HEK293 (cell line): ENCODE measurements at regions not wholly inside any gene's neighbourhood (a gene's known extent, or its start where the extent isn't known, plus 50 kb on each side); places are given as distances from the start of the nearest gene placed in this dataset.

Experiments
- CTCF ChIA-PET: fragments of 350-600 bp; formaldehyde crosslinking; extraction: SDS; loops from one replicate; lab custom pipeline; 2021; ENCODE audit warnings: antibody characterized with exemption; lab: Yijun Ruan, JAX
- POLR2A ChIA-PET: fragments of 300-600 bp; formaldehyde crosslinking; extraction: SDS; loops from one replicate; lab custom pipeline; 2020; ENCODE audit warnings: antibody characterized with exemption, inconsistent platforms; lab: Yijun Ruan, JAX
- H3K27ac ChIP-seq: fragments of 200-500 bp; sonication (Bioruptor generic); 2 replicates; pipeline ENCODE4 v1.5.1; 2014; ENCODE audit warnings: low read depth, low read length, control low read depth, inconsistent platforms; ENCODE audit errors: extremely low read depth
- H3K36me3 ChIP-seq, 2 experiments: fragments of 200-500 bp in 1 of 2; sonication (Bioruptor generic) in 1 of 2; 1 replicate in 1 of 2; 2 replicates in 1 of 2; pipeline ENCODE4 v1.5.1; 2014 to 2017; ENCODE audit warnings: inconsistent platforms in 2 of 2, low read length in 2 of 2; ENCODE audit not compliant: control insufficient read depth in 2 of 2, insufficient read depth in 1 of 2
- H3K4me1 ChIP-seq: fragments of 200-500 bp; sonication (Bioruptor generic); 2 replicates; pipeline ENCODE4 v1.5.1; 2014; ENCODE audit warnings: mild to moderate bottlenecking, low read length, inconsistent platforms; ENCODE audit not compliant: control insufficient read depth, insufficient read depth
- H3K4me3 ChIP-seq: 2 replicates; pipeline ENCODE4 v1.5.1; 2011; ENCODE audit warnings: low read depth, mild to moderate bottlenecking, control low read depth, low read length, moderate library complexity
- H3K9me3 ChIP-seq: fragments of 200-500 bp; sonication (Bioruptor generic); 2 replicates; pipeline ENCODE4 v1.5.1; 2014; ENCODE audit warnings: low read depth, low read length, inconsistent platforms; ENCODE audit not compliant: control insufficient read depth, insufficient read depth
- REST ChIP-seq: fragments of 450-650 bp; formaldehyde crosslinking; IDR thresholded peaks from 2 replicates; pipeline ENCODE4 v1.5.1; 2016; ENCODE audit warnings: missing biosample characterization, missing genetic modification characterization
- ZBTB17 ChIP-seq: fragments of 450-650 bp; formaldehyde crosslinking; IDR thresholded peaks from 2 replicates; pipeline ENCODE4 v1.5.1; 2016; ENCODE audit warnings: missing biosample characterization, missing genetic modification characterization
- ZBTB44 ChIP-seq: fragments of 450-650 bp; IDR thresholded peaks from 2 replicates; pipeline ENCODE4 v1.5.1; 2018; ENCODE audit warnings: missing biosample characterization, mild to moderate bottlenecking, missing genetic modification characterization
- ZFP69B ChIP-seq: fragments of 450-650 bp; formaldehyde crosslinking; IDR thresholded peaks from 2 replicates; pipeline ENCODE4 v1.5.1; 2016; ENCODE audit warnings: missing biosample characterization, missing genetic modification characterization
- ZNF341 ChIP-seq: fragments of 450-650 bp; formaldehyde crosslinking; IDR thresholded peaks from 2 replicates; pipeline ENCODE4; 2016; ENCODE audit warnings: low read depth, missing biosample characterization, missing genetic modification characterization
- ZNF513 ChIP-seq: fragments of 450-650 bp; IDR thresholded peaks from 2 replicates; pipeline ENCODE4 v1.5.1; 2018; ENCODE audit warnings: missing biosample characterization, missing genetic modification characterization
- ZNF549 ChIP-seq: fragments of 450-650 bp; IDR thresholded peaks from 2 replicates; pipeline ENCODE4 v1.5.1; 2018; ENCODE audit warnings: missing biosample characterization, missing genetic modification characterization, mild to moderate bottlenecking, inconsistent platforms, moderate library complexity
- ZNF571 ChIP-seq: fragments of 450-650 bp; formaldehyde crosslinking; IDR thresholded peaks from 2 replicates; pipeline ENCODE4 v1.5.0; 2017; ENCODE audit warnings: missing biosample characterization, missing genetic modification characterization
- ZNF610 ChIP-seq: fragments of 450-650 bp; formaldehyde crosslinking; IDR thresholded peaks from 2 replicates; pipeline ENCODE4 v1.5.1; 2016; ENCODE audit warnings: missing biosample characterization, missing genetic modification characterization, borderline replicate concordance
- ZNF621 ChIP-seq: fragments of 450-650 bp; formaldehyde crosslinking; IDR thresholded peaks from 2 replicates; pipeline ENCODE4 v1.5.1; 2017; ENCODE audit warnings: missing biosample characterization, missing genetic modification characterization
- ZNF670 ChIP-seq: fragments of 450-650 bp; formaldehyde crosslinking; IDR thresholded peaks from 2 replicates; pipeline ENCODE4 v1.5.1; 2016; ENCODE audit warnings: missing biosample characterization, missing genetic modification characterization, low read depth
- ZNF707 ChIP-seq: fragments of 450-650 bp; formaldehyde crosslinking; IDR thresholded peaks from 2 replicates; pipeline ENCODE4 v1.5.1; 2016; ENCODE audit warnings: missing biosample characterization, missing genetic modification characterization
- ZSCAN30 ChIP-seq: fragments of 450-650 bp; IDR thresholded peaks from 2 replicates; pipeline ENCODE4 v1.5.1; 2018; ENCODE audit warnings: missing biosample characterization, mild to moderate bottlenecking, missing genetic modification characterization, moderate library complexity
- TF ChIP-seq, protein P1 (sequence below): fragments of 450-650 bp; formaldehyde crosslinking; IDR thresholded peaks from 2 replicates; pipeline ENCODE4; 2016; ENCODE audit warnings: missing biosample characterization, missing genetic modification characterization

DNA sequence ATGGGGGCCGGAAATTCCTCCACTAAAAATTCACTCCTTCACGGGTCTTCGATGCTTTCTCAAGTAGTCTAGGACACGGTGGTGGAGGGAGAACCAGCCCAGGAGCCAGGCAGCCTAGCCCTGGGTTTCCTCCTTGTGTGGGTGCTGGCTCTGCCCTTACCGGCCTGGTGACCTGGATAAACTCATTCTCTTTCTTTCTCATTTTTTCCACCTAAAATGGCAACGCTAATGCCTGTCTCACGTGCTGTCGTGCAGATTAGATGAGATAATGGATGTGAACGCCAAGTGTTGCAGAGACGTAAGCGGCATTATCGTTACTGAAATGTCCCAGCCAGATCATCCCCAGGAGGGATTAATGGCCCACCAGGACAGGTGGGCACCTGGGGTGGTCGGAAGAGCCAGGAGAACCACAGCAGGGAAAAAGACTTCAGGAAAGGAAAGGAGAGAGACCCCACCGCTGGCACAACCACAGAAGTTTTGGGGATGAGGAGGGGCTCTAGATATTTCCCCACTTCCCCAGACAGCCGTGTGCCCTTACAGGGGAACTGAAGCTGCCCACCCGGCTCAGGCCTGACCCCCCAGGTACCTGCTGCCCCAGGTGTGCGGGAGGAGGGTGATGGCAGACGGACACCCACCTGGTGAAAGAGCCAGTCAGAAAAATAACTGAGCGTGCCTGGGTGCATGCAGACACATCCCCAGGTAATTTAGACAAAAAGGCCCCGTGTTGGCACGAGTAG is 100.8 kb upstream of the ASAP2 start (continued):
- TF ChIP-seq ZBTB44 (tag by site-specific recombination) (no peak), ZNF571 (no peak), ZNF707 (tag by site-specific recombination) (no peak)

DNA sequence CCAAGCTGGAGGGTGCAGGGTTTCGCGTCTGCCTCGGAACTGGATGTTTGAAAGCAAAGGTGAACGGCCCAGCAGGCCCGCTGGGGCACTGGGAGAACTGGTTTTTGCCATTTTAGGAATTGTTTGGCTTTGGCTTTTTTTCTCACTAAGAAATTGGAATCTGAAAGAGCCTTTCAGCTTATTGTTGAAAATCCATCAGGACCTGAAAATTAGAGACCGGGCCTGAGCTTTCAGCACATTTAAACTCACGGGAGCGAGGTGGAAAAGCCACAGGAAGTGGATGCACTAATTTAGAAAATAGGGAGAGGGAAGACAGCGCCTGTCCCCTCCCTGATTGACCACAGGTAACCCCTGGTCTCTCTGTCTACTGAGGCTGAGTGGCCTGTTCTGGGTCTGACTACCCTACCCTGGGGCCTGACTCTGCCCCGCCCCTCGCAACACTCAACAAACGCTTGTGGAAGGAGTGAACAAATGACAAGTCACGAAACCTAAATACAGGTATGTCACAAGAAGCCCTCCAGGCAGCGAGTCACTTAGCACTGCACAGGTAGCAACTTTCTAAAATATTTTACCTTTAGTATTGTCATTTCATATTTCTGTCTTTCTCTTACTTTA is 100.3 kb upstream of the MBOAT2 start:
- TF ChIP-seq ZNF513 (tag by site-specific recombination) (no peak), ZNF549 (tag by site-specific recombination) (no peak), ZSCAN30 (tag by site-specific recombination) (no peak), ZFP69B (no peak), REST (no peak), ZNF670 (no peak), ZNF621 (tag by site-specific recombination) (no peak)
- TF ChIP-seq, protein P1, sequence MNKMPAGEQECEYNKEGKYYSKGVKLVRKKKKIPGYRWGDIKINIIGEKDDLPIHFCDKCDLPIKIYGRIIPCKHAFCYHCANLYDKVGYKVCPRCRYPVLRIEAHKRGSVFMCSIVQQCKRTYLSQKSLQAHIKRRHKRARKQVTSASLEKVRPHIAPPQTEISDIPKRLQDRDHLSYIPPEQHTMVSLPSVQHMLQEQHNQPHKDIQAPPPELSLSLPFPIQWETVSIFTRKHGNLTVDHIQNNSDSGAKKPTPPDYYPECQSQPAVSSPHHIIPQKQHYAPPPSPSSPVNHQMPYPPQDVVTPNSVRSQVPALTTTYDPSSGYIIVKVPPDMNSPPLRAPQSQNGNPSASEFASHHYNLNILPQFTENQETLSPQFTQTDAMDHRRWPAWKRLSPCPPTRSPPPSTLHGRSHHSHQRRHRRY (tag by site-specific recombination): no peak
- TF ChIP-seq, all 188 proteins: peak for 0
- Histone ChIP-seq H3K9me3 (no peaks in the 10 kb centered on the region), H3K36me3 (no peaks in the 10 kb centered on the region), H3K27ac (no peak overlapping the region), H3K4me1 (peaks cover 9% of the 10 kb centered on the region), H3K4me3 (no peak overlapping the region)
- CTCF ChIA-PET: interaction anchor here (1.7 kb wide), 1 partner anchor 8 kb away, joined by 3 read pairs; no protein-coding TSS in a partner anchor
- POLR2A ChIA-PET: no interaction called here

GRCh38 chr2:9102861-9103662 is 99.6 kb upstream of the MBOAT2 start:
- Histone ChIP-seq H3K4me1 (peaks cover 9% of the 10 kb centered on the region), H3K9me3 (no peaks in the 10 kb centered on the region), H3K27ac (no peak overlapping the region), H3K36me3 (no peaks in the 10 kb centered on the region), H3K4me3 (no peak overlapping the region)
- POLR2A ChIA-PET: no interaction called here
- CTCF ChIA-PET: interaction anchor here (0.5 to 1.7 kb wide), 2 partner anchors 9 to 899 kb away, joined by 3 read pairs; no protein-coding TSS in a partner anchor
- TF ChIP-seq ZNF341 (tag by site-specific recombination): peak; percentile 67
- TF ChIP-seq ZNF610 (tag by site-specific recombination): no peak
- TF ChIP-seq ZBTB17 (tag by site-specific recombination): 0 out of 2 replicates have a peak, but pooled peaks have one; percentile 39
